HEK293T (cell line): ENCODE measurements at regions not wholly inside any gene's neighbourhood (a gene's known extent, or its start where the extent isn't known, plus 50 kb on each side); places are given as distances from the start of the nearest gene placed in this dataset.

Experiments used
- CTCF ChIA-PET: fragments of 350-600 bp; formaldehyde crosslinking; extraction: SDS; loops from one replicate; lab custom pipeline; 2021; ENCODE audit warnings: antibody characterized with exemption, inconsistent platforms; lab: Yijun Ruan, JAX
- POLR2A ChIA-PET: fragments of 350-600 bp; formaldehyde crosslinking; extraction: SDS; loops from one replicate; lab custom pipeline; 2020; ENCODE audit warnings: antibody characterized with exemption, inconsistent platforms; lab: Yijun Ruan, JAX
- DNase-seq: peaks from one replicate; pipeline ENCODE4 v3.0.0; 2012; ENCODE audit warnings: mixed read lengths; ENCODE audit errors: extremely low spot score
- ARNT ChIP-seq: fragments of 450-650 bp; IDR thresholded peaks from 2 replicates; pipeline ENCODE4 v1.6.1; 2017; ENCODE audit warnings: mild to moderate bottlenecking
- BHLHE40 ChIP-seq: fragments of 450-650 bp; IDR thresholded peaks from 2 replicates; pipeline ENCODE4 v1.6.1; 2016; ENCODE audit warnings: mild to moderate bottlenecking, moderate library complexity, borderline replicate concordance
- CTBP1 ChIP-seq: fragments of 450-650 bp; IDR thresholded peaks from 2 replicates; pipeline ENCODE4 v1.6.1; 2016; ENCODE audit warnings: borderline replicate concordance
- ELF4 ChIP-seq: fragments of 450-650 bp; IDR thresholded peaks from 2 replicates; pipeline ENCODE4 v1.6.1; 2017; ENCODE audit warnings: antibody characterized with exemption
- FOXA1 ChIP-seq: fragments of 450-650 bp; IDR thresholded peaks from 2 replicates; pipeline ENCODE4 v1.6.1; 2016; ENCODE audit warnings: mild to moderate bottlenecking
- FOXK2 ChIP-seq: fragments of 450-650 bp; IDR thresholded peaks from 2 replicates; pipeline ENCODE4 v1.6.1; 2016; ENCODE audit warnings: mild to moderate bottlenecking
- FOXM1 ChIP-seq: fragments of 450-650 bp; IDR thresholded peaks from 2 replicates; pipeline ENCODE4 v1.6.1; 2017; ENCODE audit warnings: mild to moderate bottlenecking, borderline replicate concordance
- HDGF ChIP-seq: fragments of 450-650 bp; IDR thresholded peaks from 2 replicates; pipeline ENCODE4 v1.6.1; 2017; ENCODE audit warnings: antibody characterized with exemption, borderline replicate concordance
- L3MBTL2 ChIP-seq: fragments of 450-650 bp; conservative IDR thresholded peaks from 2 replicates; pipeline ENCODE4 v1.6.1; 2016; ENCODE audit warnings: mild to moderate bottlenecking
- LEF1 ChIP-seq: fragments of 450-650 bp; IDR thresholded peaks from 2 replicates; pipeline ENCODE4 v1.6.1; 2017; ENCODE audit warnings: mild to moderate bottlenecking, borderline replicate concordance
- NFRKB ChIP-seq: fragments of 450-650 bp; IDR thresholded peaks from 2 replicates; pipeline ENCODE4 v1.6.1; 2016; ENCODE audit warnings: mild to moderate bottlenecking, moderate library complexity
- SP1 ChIP-seq: fragments of 450-650 bp; IDR thresholded peaks from 2 replicates; pipeline ENCODE4 v1.6.1; 2017
- SUZ12 ChIP-seq: fragments of 450-650 bp; IDR thresholded peaks from 2 replicates; pipeline ENCODE4 v1.6.1; 2016; ENCODE audit warnings: mild to moderate bottlenecking
- TARDBP ChIP-seq: fragments of 450-650 bp; IDR thresholded peaks from 2 replicates; pipeline ENCODE4 v1.6.1; 2016
- ZNF384 ChIP-seq: fragments of 450-650 bp; IDR thresholded peaks from 2 replicates; pipeline ENCODE4 v1.6.1; 2016
- TF ChIP-seq, protein P1 (sequence below): fragments of 450-650 bp; IDR thresholded peaks from 2 replicates; pipeline ENCODE4 v1.6.1; 2016

DNA sequence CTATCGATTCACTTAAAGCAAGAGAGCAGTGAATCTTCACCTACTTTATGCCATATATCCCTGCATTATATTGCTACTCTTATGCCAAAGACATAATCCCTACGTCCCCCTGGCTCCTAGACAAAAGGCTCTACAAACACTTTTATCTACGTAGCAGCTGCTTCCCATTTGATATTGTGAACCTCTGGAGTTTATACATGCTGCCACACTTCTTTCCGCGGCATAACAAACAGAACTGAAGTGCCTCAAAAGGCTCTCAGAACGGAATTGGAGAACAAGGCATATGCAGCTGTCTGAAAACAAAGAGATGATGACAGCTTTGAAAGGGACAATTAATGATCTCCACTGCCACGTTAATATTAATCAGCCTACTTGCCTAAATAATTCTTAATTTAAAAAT lies 985.6 kb upstream of the LRRN3 start:
- DNase-seq = no peak
- ChIA-PET CTCF (no interaction called here), POLR2A (no interaction called here)
- TF ChIP-seq, protein P1, sequence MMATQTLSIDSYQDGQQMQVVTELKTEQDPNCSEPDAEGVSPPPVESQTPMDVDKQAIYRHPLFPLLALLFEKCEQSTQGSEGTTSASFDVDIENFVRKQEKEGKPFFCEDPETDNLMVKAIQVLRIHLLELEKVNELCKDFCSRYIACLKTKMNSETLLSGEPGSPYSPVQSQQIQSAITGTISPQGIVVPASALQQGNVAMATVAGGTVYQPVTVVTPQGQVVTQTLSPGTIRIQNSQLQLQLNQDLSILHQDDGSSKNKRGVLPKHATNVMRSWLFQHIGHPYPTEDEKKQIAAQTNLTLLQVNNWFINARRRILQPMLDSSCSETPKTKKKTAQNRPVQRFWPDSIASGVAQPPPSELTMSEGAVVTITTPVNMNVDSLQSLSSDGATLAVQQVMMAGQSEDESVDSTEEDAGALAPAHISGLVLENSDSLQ = no peak
- TF ChIP-seq BHLHE40 (no peak), FOXM1 (no peak), HDGF (no peak), ARNT (no peak), FOXK2 (no peak), FOXA1 (no peak), LEF1 (no peak)

DNA sequence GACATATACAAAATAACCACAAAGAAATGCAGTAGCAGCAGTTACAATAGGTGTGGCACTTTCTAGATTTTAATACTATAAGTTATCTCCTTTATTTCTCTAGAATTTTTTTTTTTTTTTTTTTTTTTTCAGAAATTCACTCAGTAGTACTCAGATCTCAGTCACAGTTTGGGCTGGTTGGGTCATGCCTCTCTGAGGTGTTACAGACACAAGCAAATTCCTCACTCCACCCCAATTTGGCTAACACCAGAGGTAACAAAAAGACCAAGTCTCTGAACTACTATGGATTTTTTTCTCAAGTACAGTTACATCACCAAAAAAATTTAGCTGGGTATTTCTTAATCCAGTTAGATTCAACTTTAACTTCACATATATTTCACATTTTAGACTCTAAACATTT lies 985.1 kb upstream of the LRRN3 start:
- no peak for DNase-seq
- TF ChIP-seq SUZ12 (no peak), CTBP1 (no peak), FOXK2 (no peak), L3MBTL2 (no peak), TARDBP (no peak), HDGF (no peak), FOXA1 (no peak), FOXM1 (no peak), BHLHE40 (no peak), LEF1 (no peak), ELF4 (no peak), SP1 (no peak), ZNF384 (no peak), NFRKB (no peak), ARNT (no peak)
- TF ChIP-seq, protein P1 = no peak
- CTCF ChIA-PET = no interaction called here
- POLR2A ChIA-PET = no interaction called here

- ChIA-PET POLR2A (no interaction called here), CTCF (no interaction called here)
- DNase-seq = no peak
Observed at GRCh38 chr7:110119883-110120581, 970.9 kb upstream of the LRRN3 start.

GRCh38 chr7:110129159-110129558 lies 961.8 kb upstream of the LRRN3 start:
- ChIA-PET CTCF (no interaction called here), POLR2A (no interaction called here)
- no peak for DNase-seq
- TF ChIP-seq CTBP1 = no peak
- no peak for TF ChIP-seq FOXK2
- TF ChIP-seq SUZ12 = no peak
- TF ChIP-seq TARDBP = no peak
- no peak for TF ChIP-seq FOXM1
- TF ChIP-seq ARNT = no peak
- TF ChIP-seq ELF4 = no peak
- TF ChIP-seq, protein P1 = no peak
- no peak for TF ChIP-seq ZNF384
- no peak for TF ChIP-seq FOXA1
- TF ChIP-seq BHLHE40 = no peak
- no peak for TF ChIP-seq NFRKB

More at GRCh38 chr7:110119883-110120581, 970.9 kb upstream of the LRRN3 start:
- no peak for TF ChIP-seq NFRKB

GRCh38 chr7:110130669-110131068 lies 960.3 kb upstream of the LRRN3 start:
- ChIA-PET POLR2A (no interaction called here), CTCF (no interaction called here)
- no peak for DNase-seq
- TF ChIP-seq HDGF = no peak
- no peak for TF ChIP-seq ELF4
- TF ChIP-seq NFRKB = no peak
- TF ChIP-seq BHLHE40 = no peak
- no peak for TF ChIP-seq FOXK2
- TF ChIP-seq LEF1 = no peak
- TF ChIP-seq, protein P1 = no peak
- no peak for TF ChIP-seq FOXM1
- no peak for TF ChIP-seq ARNT
- TF ChIP-seq FOXA1 = no peak
- TF ChIP-seq ZNF384 = no peak

GRCh38 chr7:110131344-110131743 lies 959.6 kb upstream of the LRRN3 start:
- POLR2A ChIA-PET = no interaction called here
- DNase-seq = no peak
- TF ChIP-seq NFRKB (no peak), BHLHE40 (no peak), FOXM1 (no peak)
- CTCF ChIA-PET = no interaction called here
